ENCODE measurements at regions not wholly inside any gene's neighbourhood (a gene's known extent, or its start where the extent isn't known, plus 50 kb on each side); places are given as distances from the start of the nearest gene placed in this dataset.

GRCh38 chr17:33725675-33726271 is 432.7 kb upstream of the ASIC2 start:
- Mint-ChIP-seq H3K27ac (no peak overlapping the region), H3K36me3 (no peaks in the 10 kb centered on the region), H3K4me3 (no peak overlapping the region), H3K4me1 (ENCODE audit: unreplicated experiment) (no peaks in the 10 kb centered on the region), H3K9me3 (no peaks in the 10 kb centered on the region), H3K27me3 (peaks cover 81% of the 10 kb centered on the region)
- no peak for DNase-seq (ENCODE audit: extremely low spot score, unreplicated experiment)
- TF ChIP-seq CTCF (conservative IDR thresholded peaks at IDR 0.05): peak; percentile 81

- no peaks in the 10 kb centered on the region for H3K36me3 Mint-ChIP-seq
- no peak overlapping the region for H3K4me3 Mint-ChIP-seq
Measured at GRCh38 chr17:33730131-33730530, 437.0 kb upstream of the ASIC2 start.

DNA sequence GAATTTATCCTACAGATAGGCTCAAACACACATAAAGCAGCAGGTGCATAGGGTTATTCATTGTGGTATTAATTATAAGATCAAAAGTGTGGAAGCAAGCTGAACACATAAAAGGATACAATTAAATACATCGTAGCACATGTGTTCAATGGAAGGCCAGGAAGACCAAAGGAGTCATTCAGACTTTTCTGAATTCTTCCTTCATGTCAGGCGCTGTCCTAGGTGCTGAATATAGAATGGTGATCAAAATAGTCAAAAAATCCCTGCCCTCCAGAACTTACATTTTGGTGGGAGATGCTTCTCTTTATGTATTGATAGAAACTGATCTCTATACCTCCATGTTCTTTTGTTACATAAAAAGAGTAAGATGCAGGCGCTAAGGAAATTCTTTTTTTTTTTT is 439.0 kb upstream of the ASIC2 start:
- no peak overlapping the region for H3K27ac Mint-ChIP-seq
- DNase-seq (ENCODE audit: extremely low spot score, unreplicated experiment): no peak
- no peak for TF ChIP-seq CTCF (conservative IDR thresholded peaks at IDR 0.05)
- H3K4me3 Mint-ChIP-seq: no peak overlapping the region
- H3K36me3 Mint-ChIP-seq: no peaks in the 10 kb centered on the region
- no peaks in the 10 kb centered on the region for H3K4me1 Mint-ChIP-seq (ENCODE audit: unreplicated experiment)
- peaks cover 66% of the 10 kb centered on the region for H3K27me3 Mint-ChIP-seq
- no peaks in the 10 kb centered on the region for H3K9me3 Mint-ChIP-seq

More at GRCh38 chr17:33730131-33730530, 437.0 kb upstream of the ASIC2 start:
- no peak overlapping the region for H3K27ac Mint-ChIP-seq
- no peaks in the 10 kb centered on the region for H3K4me1 Mint-ChIP-seq (ENCODE audit: unreplicated experiment)
- TF ChIP-seq CTCF (conservative IDR thresholded peaks at IDR 0.05): no peak
- DNase-seq (ENCODE audit: extremely low spot score, unreplicated experiment): no peak
- H3K27me3 Mint-ChIP-seq: peaks cover 80% of the 10 kb centered on the region
- no peaks in the 10 kb centered on the region for H3K9me3 Mint-ChIP-seq

GRCh38 chr17:33739714-33740113 is 446.6 kb upstream of the ASIC2 start:
- DNase-seq (ENCODE audit: extremely low spot score, unreplicated experiment): no peak
- Mint-ChIP-seq H3K36me3 (no peaks in the 10 kb centered on the region), H3K27ac (no peak overlapping the region), H3K4me1 (ENCODE audit: unreplicated experiment) (no peaks in the 10 kb centered on the region), H3K4me3 (no peak overlapping the region), H3K9me3 (no peaks in the 10 kb centered on the region), H3K27me3 (peaks cover 44% of the 10 kb centered on the region)
- TF ChIP-seq CTCF (conservative IDR thresholded peaks at IDR 0.05): no peak

DNA sequence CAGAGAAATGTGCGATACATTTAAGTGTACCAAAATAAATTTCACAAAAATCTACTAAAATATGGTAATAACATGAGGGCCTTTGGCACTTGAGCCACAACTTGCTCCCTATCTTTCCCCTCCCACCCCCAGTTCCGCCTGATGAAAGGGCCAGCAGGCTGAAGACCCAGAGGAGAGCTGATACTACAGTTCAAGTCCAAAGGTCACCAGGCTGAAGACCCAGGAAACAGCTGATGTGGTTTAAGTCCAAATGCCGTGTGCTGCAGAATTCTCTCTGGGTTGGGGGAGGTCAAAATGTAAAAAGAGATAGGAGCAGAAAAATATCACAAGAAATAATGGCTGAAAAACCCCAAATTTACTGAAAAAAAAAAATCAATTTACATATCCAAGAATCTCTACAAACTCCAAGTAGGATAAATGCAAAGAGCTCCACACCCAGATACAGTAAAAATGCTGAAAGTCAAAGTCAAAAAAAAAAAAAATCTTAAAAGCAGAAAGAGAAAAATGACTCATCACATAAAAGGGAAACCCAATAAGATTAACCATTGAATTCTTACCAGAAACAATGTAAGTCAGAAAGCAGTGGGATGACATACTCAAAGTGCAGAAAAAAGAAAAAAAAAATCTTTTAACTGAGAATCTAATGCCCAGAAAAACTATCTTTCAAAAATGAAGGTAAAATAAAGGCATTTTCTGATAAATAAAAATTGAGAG is 452.1 kb upstream of the ASIC2 start:
- Mint-ChIP-seq H3K4me1 (ENCODE audit: unreplicated experiment) (no peaks in the 10 kb centered on the region), H3K27me3 (peaks cover 38% of the 10 kb centered on the region), H3K36me3 (no peaks in the 10 kb centered on the region), H3K27ac (no peak overlapping the region), H3K9me3 (no peaks in the 10 kb centered on the region), H3K4me3 (no peak overlapping the region)
- TF ChIP-seq CTCF (conservative IDR thresholded peaks at IDR 0.05): no peak
- no peak for DNase-seq (ENCODE audit: extremely low spot score, unreplicated experiment)
